ENCODE measurements at regions not wholly inside any gene's neighbourhood (a gene's known extent, or its start where the extent isn't known, plus 50 kb on each side); places are given as distances from the start of the nearest gene placed in this dataset.

DNA sequence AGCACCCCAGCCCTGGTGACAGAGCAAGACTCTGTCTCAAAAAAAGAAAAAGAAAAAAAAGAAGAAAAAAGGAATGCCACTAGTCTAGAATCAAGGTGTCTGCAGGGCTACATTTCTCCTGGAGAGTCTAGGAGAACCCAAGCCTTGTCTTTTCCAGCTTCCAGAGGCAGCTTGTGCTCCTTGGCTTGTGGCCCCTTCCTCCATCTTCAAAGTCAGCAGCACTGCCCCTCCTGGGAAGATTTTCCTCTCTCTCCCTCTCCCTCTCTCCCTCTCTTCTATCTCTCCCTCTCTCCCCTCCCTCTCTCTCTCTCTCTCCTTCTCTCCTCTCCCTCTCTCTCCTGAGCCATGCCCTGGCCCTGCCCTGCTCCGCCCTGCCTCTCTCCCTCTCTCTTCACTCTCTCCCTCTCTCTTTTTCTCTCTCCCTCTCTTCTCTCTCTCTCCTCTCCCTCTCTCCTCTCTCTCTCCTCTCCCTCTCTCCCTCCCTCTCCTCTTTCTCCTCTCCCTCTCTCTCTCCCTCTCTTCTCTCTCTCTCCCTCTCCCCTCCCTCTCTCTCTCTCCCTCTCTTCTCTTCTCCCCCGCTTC is 97.7 kb upstream of the FGF3 start:
- no peak for TF ChIP-seq POLR2AphosphoS5 (IDR thresholded peaks at IDR 0.05; ENCODE audit: low read depth, low read length)
- TF ChIP-seq SIN3A (conservative IDR thresholded peaks at IDR 0.05 in 1 of 2, IDR thresholded peaks at IDR 0.05 in 1 of 2; ENCODE audit: low read depth in 1 of 2, low read length in 2 of 2) = no peak
- TF ChIP-seq SIX5 (IDR thresholded peaks at IDR 0.05; ENCODE audit: low read depth, low read length) = no peak
- no peak for TF ChIP-seq CREB1 (IDR thresholded peaks at IDR 0.05)
- TF ChIP-seq CTCF (IDR thresholded peaks at IDR 0.05; ENCODE audit: control extremely low read depth in 1 of 3, insufficient read depth in 1 of 3, low read depth in 1 of 3, low read length in 3 of 3) = no peak
- no peak for TF ChIP-seq CBX5 (IDR thresholded peaks at IDR 0.05; ENCODE audit: low read depth, low read length)
- no peak for TF ChIP-seq RAD21 (IDR thresholded peaks at IDR 0.05 in 1 of 2, conservative IDR thresholded peaks at IDR 0.05 in 1 of 2; ENCODE audit: low read depth in 2 of 2, low read length in 2 of 2)
- no peak for TF ChIP-seq GTF2F1 (IDR thresholded peaks at IDR 0.05; ENCODE audit: borderline replicate concordance, low read depth, low read length)
- TF ChIP-seq CHD2 (IDR thresholded peaks at IDR 0.05; ENCODE audit: low read length) = no peak
- TF ChIP-seq RBBP5 (IDR thresholded peaks at IDR 0.05; ENCODE audit: borderline replicate concordance, low read depth, low read length) = no peak
- TF ChIP-seq MAFK (IDR thresholded peaks at IDR 0.05; ENCODE audit: low read depth, low read length) = no peak
- TF ChIP-seq NANOG (IDR thresholded peaks at IDR 0.05; ENCODE audit: insufficient read depth, low read depth, low read length, poor library complexity, severe bottlenecking) = no peak
- TF ChIP-seq EGR1 (IDR thresholded peaks at IDR 0.05; ENCODE audit: borderline replicate concordance, low read depth, low read length) = no peak
- no peak for TF ChIP-seq EP300 (IDR thresholded peaks at IDR 0.05; ENCODE audit: borderline replicate concordance in 1 of 2, low read depth in 2 of 2, low read length in 2 of 2)
